ENCODE measurements at regions not wholly inside any gene's neighbourhood (a gene's known extent, or its start where the extent isn't known, plus 50 kb on each side); places are given as distances from the start of the nearest gene placed in this dataset.
A peak's percentile ranks its signal among the peaks of the same experiment; 100 is the strongest.

- Mint-ChIP-seq H3K27ac (no peak overlapping the region), H3K9me3 (no peaks in the 10 kb centered on the region)
- TF ChIP-seq, protein P1, sequence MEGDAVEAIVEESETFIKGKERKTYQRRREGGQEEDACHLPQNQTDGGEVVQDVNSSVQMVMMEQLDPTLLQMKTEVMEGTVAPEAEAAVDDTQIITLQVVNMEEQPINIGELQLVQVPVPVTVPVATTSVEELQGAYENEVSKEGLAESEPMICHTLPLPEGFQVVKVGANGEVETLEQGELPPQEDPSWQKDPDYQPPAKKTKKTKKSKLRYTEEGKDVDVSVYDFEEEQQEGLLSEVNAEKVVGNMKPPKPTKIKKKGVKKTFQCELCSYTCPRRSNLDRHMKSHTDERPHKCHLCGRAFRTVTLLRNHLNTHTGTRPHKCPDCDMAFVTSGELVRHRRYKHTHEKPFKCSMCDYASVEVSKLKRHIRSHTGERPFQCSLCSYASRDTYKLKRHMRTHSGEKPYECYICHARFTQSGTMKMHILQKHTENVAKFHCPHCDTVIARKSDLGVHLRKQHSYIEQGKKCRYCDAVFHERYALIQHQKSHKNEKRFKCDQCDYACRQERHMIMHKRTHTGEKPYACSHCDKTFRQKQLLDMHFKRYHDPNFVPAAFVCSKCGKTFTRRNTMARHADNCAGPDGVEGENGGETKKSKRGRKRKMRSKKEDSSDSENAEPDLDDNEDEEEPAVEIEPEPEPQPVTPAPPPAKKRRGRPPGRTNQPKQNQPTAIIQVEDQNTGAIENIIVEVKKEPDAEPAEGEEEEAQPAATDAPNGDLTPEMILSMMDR (IDR thresholded peaks at IDR 0.05; ENCODE audit: unreplicated experiment): peak; percentile 80
Observed at GRCh38 chr2:225889452-225889851, 489.9 kb downstream of the NYAP2 start.

DNA sequence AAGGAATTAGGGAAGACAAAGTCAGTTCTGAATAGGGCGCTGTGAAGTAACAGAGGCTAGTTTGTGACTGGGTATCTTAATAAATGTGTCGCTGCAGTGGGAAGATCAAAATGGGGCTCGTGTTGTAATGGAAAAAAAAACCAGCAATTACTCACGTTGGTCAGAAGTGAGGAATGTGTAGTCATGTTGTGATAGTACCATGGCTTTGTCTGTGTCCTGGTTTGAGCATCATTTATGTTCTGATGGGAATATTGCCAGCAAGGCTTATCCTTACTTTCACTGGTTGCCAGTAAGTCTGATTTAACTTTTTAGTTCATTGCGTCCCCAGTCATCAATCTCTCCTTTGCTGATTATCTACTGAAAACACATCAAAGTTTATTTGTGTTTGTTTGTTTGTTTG, 467.6 kb downstream of the NYAP2 start:
- H3K27ac Mint-ChIP-seq: no peak overlapping the region
- H3K27me3 Mint-ChIP-seq (ENCODE audit: low read depth): no peaks in the 10 kb centered on the region
- TF ChIP-seq, protein P1 (IDR thresholded peaks at IDR 0.05; ENCODE audit: unreplicated experiment): no peak
- H3K4me1 Mint-ChIP-seq: no peaks in the 10 kb centered on the region
- no peaks in the 10 kb centered on the region for H3K36me3 Mint-ChIP-seq
- H3K4me3 Mint-ChIP-seq: no peak overlapping the region
- peaks cover 5% of the 10 kb centered on the region for H3K9me3 Mint-ChIP-seq
- no peak for DNase-seq (ENCODE audit: low spot score in 2 of 2, unreplicated experiment in 2 of 2)

More at GRCh38 chr2:225889452-225889851, 489.9 kb downstream of the NYAP2 start:
- Mint-ChIP-seq H3K27me3 (ENCODE audit: low read depth) (no peaks in the 10 kb centered on the region), H3K4me1 (peaks cover 4% of the 10 kb centered on the region), H3K4me3 (no peak overlapping the region), H3K36me3 (no peaks in the 10 kb centered on the region)
- DNase-seq (ENCODE audit: low spot score in 2 of 2, unreplicated experiment in 2 of 2): no peak

- Mint-ChIP-seq H3K9me3 (peaks cover 5% of the 10 kb centered on the region), H3K27me3 (ENCODE audit: low read depth) (no peaks in the 10 kb centered on the region), H3K36me3 (no peaks in the 10 kb centered on the region), H3K4me3 (no peak overlapping the region), H3K27ac (no peak overlapping the region), H3K4me1 (no peaks in the 10 kb centered on the region)
- no peak for DNase-seq (ENCODE audit: low spot score in 2 of 2, unreplicated experiment in 2 of 2)
- TF ChIP-seq, protein P1 (IDR thresholded peaks at IDR 0.05; ENCODE audit: unreplicated experiment): no peak
Observed at GRCh38 chr2:225865468-225865867, 466.0 kb downstream of the NYAP2 start.

DNA sequence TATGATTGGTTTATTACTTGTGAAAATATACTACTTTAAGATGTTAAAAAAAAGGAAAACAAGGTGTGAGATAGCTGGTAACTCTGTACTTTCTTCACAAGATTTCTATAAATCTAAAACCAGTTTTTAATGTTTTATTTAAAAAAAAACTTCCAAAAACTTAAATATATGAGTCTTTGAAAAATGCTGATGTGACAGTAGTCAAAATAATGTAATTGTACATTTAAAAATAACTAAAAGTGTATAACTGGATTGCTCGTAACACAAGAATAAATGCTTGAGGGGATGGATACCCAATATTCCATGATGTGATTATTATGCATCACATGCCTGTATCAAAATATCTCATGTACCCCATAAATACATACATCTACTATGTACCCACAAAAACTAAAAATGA, 464.9 kb downstream of the NYAP2 start:
- H3K9me3 Mint-ChIP-seq: peaks cover 5% of the 10 kb centered on the region
- H3K4me3 Mint-ChIP-seq: no peak overlapping the region
- no peaks in the 10 kb centered on the region for H3K36me3 Mint-ChIP-seq
- TF ChIP-seq, protein P1 (IDR thresholded peaks at IDR 0.05; ENCODE audit: unreplicated experiment): no peak
- DNase-seq (ENCODE audit: low spot score in 2 of 2, unreplicated experiment in 2 of 2): no peak
- no peaks in the 10 kb centered on the region for H3K4me1 Mint-ChIP-seq
- no peak overlapping the region for H3K27ac Mint-ChIP-seq
- no peaks in the 10 kb centered on the region for H3K27me3 Mint-ChIP-seq (ENCODE audit: low read depth)

DNA sequence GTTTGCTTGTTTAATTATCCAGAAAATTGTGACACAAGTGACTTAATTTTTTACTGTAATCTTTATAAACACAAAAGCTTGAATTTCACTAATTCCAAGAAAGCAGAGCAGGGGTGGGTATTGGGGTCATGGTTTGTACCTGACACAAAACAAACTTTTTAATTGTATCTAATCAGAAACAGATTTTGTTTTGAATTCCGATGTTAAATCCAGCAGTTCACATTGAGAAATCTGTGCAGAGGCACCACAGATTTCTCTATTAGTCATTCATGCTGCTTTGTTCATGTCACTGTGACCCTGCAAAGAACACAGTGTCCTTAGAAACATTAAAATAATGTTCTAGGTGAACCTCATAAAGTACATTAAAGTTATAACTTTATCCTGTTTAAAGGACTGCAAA, 443.4 kb downstream of the NYAP2 start:
- Mint-ChIP-seq H3K27ac (no peak overlapping the region), H3K4me3 (no peak overlapping the region), H3K4me1 (no peaks in the 10 kb centered on the region), H3K27me3 (ENCODE audit: low read depth) (no peaks in the 10 kb centered on the region), H3K36me3 (no peaks in the 10 kb centered on the region), H3K9me3 (no peaks in the 10 kb centered on the region)
- no peak for DNase-seq (ENCODE audit: low spot score in 2 of 2, unreplicated experiment in 2 of 2)
- TF ChIP-seq, protein P1 (IDR thresholded peaks at IDR 0.05; ENCODE audit: unreplicated experiment): no peak

DNA sequence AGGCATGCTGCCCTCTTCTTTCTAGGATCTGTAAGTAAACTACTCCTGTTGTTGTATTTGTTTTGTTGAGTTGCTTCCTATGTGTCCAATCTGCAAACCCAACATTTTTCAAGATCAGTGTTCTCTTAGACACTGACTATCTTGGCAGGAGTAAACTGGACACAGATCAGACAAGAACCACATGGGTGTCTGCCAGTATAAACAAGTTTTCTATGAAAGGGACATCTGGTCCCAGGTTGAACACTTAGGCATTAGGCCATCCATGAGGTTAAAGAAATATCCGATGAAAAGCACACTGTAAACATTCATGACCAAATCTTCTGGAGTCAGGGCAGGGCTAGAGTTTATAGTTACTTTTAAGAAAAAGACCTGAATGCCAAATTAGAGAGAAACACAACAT, 441.8 kb downstream of the NYAP2 start:
- Mint-ChIP-seq H3K9me3 (no peaks in the 10 kb centered on the region), H3K4me1 (no peaks in the 10 kb centered on the region), H3K4me3 (no peak overlapping the region), H3K36me3 (no peaks in the 10 kb centered on the region), H3K27me3 (ENCODE audit: low read depth) (no peaks in the 10 kb centered on the region), H3K27ac (no peak overlapping the region)
- TF ChIP-seq, protein P1 (IDR thresholded peaks at IDR 0.05; ENCODE audit: unreplicated experiment): no peak
- DNase-seq (ENCODE audit: low spot score in 2 of 2, unreplicated experiment in 2 of 2): no peak
